ENCODE measurements at regions not wholly inside any gene's neighbourhood (a gene's known extent, or its start where the extent isn't known, plus 50 kb on each side); places are given as distances from the start of the nearest gene placed in this dataset.
"Not testable (repeated sequence)": the region's sequence is repeated elsewhere in the genome, so short reads cannot be mapped to it uniquely, and the experiment has no call there.

DNA sequence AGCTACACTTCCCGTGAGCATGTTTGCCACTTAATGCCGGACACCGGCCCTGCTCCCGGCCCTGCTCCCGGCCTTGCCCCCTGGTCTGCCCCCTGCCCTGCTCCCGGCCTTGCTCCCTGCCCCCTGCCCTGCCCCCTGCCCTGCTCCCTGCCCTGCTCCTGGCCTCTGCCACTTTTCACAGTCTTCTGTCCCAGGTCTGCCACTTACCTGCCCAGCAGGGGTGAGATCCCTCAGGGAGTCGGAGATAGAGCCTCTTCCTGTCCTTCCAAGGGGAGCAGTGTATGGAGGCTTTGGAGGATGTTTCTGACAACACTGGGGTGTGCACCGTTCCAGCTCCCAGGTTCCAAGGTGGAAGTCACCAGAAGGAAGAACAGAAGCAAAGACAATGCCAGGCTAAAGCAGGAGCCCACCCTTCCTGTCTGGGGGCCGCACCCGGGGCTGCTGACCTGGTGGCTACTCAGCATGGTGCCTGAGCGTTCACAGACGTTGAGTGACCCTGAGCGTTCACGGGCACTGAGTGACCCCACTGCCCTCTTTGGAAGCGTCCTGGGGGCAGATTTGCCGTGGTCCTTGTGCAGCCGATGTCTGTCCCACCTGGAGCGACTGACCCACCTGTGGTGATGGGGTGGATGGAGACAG lies 199.8 kb downstream of the DLL1 start:
- in situ Hi-C loops (cut with HindIII; ENCODE audit: low pct_unique_long_range_greater_than_20kb, low sequenced_read_pairs) = no loop called here
- no peak for DNase-seq (ENCODE audit: low read depth, low spot score)

DNA sequence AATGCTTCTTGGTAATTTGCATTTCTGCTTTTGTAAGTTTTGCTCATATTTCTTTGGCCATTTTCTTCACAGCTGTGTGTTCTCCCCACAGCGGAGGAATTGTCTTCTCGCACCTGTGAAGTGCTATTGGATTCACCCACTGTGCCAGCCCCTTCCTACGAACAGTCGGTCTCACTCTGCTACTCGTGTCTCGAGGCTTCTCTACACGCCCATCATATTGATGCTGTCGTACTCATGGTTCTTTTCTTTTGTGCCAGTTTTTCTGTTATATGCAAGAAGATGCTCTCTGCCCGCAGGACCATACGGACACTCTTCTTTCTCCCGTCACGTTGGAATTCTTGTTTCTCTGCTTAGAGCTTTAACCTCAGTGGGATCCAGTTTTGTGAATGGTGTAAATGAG lies 200.3 kb downstream of the DLL1 start:
- in situ Hi-C loops (cut with HindIII; ENCODE audit: low pct_unique_long_range_greater_than_20kb, low sequenced_read_pairs) = no loop called here
- DNase-seq (ENCODE audit: low read depth, low spot score) = no peak

DNA sequence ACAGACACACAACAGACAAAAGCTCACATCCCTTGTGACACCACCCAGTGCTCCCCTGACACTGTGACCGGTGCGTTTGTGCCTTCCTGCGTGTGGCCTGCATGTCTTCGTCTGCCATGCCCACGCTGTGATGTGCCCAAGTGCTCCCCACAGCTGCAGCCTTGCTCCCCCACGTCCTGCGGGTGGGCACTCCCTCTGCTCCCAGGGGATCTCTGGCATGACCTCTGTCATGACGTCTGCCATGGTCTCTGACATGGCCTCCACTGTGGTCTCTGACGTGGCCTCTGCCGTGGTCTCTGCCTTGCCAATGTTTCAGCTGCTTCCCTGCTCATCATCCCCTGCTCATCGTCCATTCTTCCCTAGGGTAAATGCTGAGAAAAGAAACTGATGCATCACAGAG lies 200.9 kb downstream of the DLL1 start:
- in situ Hi-C loops (cut with HindIII; ENCODE audit: low pct_unique_long_range_greater_than_20kb, low sequenced_read_pairs) = no loop called here
- no peak for DNase-seq (ENCODE audit: low read depth, low spot score)

- in situ Hi-C loops (cut with HindIII; ENCODE audit: low pct_unique_long_range_greater_than_20kb, low sequenced_read_pairs) = no loop called here
- DNase-seq (ENCODE audit: low read depth, low spot score) = no peak
Observed at GRCh38 chr6:170088582-170088955, 202.3 kb downstream of the DLL1 start.

GRCh38 chr6:170087941-170088581 lies 202.8 kb downstream of the DLL1 start:
- DNase-seq (ENCODE audit: low read depth, low spot score) = no peak
- in situ Hi-C loops (cut with HindIII; ENCODE audit: low pct_unique_long_range_greater_than_20kb, low sequenced_read_pairs) = no loop called here

- in situ Hi-C loops (cut with HindIII; ENCODE audit: low pct_unique_long_range_greater_than_20kb, low sequenced_read_pairs); DNase-seq (ENCODE audit: low read depth, low spot score): not testable (repeated sequence)
Observed at GRCh38 chr6:170087421-170087780, 203.5 kb downstream of the DLL1 start.

GRCh38 chr6:170086639-170087420 lies 204.0 kb downstream of the DLL1 start:
- in situ Hi-C loops (cut with HindIII; ENCODE audit: low pct_unique_long_range_greater_than_20kb, low sequenced_read_pairs) = no loop called here
- DNase-seq (ENCODE audit: low read depth, low spot score) = no peak

GRCh38 chr6:170085475-170086401 lies 205.1 kb downstream of the DLL1 start:
- DNase-seq (ENCODE audit: low read depth, low spot score) = no peak
- in situ Hi-C loops (cut with HindIII; ENCODE audit: low pct_unique_long_range_greater_than_20kb, low sequenced_read_pairs) = no loop called here

DNA sequence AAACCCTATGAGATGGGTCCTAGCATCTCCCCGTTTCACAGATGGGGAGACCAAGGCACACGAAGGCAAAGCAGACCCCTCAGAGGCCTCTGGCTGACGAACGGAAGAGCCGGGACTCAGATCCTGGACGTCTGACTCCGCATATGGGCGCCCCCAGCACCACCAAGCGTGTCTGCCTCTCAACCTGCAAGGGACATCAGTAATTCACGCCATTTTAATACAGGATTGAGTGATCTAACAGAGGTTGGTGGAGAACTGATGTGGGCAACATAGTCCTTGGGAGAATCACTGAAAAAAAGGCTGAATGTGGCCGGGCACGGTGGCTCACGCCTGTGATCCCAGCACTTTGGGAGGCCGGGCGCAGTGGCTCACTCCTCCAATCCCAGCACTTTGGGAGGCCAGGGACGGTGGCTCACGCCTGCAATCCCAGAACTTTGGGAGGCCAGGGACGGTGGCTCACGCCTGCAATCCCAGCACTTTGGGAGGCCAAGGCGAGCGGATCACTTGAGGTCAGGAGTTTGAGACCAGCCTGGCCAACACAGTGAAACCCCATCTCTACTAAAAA lies 206.6 kb downstream of the DLL1 start:
- DNase-seq (ENCODE audit: low read depth, low spot score) = no peak
- in situ Hi-C loops (cut with HindIII; ENCODE audit: low pct_unique_long_range_greater_than_20kb, low sequenced_read_pairs) = no loop called here

DNA sequence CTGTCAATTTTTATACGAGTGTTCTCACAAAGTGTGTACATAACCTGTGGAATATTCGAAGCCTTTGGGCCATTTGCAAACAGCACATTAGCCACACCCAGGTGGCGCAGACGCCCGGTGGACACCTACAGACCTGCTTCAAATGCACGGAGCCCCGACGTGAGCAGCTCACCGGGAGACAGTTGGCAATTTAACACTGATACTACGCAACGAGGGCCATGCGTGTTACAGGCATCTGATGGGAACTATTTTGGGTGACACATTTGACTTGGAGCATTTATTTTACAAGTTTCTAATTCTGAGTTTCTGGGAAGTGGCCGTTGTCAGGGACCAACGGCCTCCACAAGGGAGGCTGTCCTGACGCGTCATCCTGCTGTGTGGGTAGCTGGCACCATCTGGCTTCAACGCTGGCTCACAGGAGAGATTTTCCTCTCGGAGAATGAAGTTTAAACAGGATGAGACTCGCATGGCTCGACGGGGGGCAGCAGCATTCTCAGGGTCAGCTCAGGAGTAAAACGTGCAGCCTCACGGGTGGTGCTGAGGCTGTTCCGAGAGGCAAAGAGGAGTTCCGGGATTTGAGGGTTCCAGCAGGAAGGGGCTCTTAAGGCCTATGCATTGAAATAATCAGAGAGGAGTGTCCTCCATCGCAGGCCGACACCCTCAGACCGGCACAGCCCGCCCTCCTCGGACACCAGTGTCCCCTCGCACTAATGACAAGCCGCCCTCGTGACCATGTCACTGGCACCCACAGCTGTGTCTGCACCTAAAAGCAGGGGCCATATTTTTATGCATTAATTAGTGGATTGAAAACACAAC lies 207.4 kb downstream of the DLL1 start:
- no peak for DNase-seq (ENCODE audit: low read depth, low spot score)

DNA sequence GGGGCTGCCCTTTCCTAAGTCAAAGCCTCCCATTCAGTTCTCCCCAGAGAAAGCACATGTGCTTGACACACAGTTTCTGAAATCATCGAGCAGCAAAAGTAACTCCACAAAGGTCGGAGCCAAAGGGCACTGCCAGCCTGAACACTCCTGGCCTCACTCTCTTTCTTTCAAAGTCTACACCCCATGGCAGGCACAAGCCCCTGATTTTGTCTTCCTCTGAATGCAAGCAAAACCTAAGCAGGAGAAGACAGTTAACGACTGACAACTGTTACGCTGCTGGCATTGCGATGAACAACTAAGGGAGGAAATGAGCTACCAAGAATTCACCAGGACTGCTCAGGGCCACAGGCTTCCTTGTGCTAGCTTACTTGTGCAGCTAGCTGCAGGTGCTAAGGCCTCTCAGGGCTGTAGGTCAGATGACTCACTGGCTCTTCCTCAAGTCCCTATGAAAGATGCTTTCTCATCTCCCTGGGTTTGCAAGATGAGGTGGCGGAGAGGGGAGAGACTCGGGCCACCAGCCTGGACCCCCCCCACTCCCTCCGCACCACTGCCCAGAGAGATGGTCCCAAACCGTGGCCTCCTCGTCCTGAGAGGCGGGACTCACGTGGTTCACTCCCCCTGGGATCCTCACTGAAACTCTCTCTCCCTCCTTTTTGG lies 208.2 kb downstream of the DLL1 start:
- in situ Hi-C loops (cut with HindIII; ENCODE audit: low pct_unique_long_range_greater_than_20kb, low sequenced_read_pairs) = no loop called here
- peak; percentile 3 for DNase-seq (ENCODE audit: low read depth, low spot score)

More for the DNA sequence above, 207.4 kb downstream of the DLL1 start:
- in situ Hi-C loops (cut with HindIII; ENCODE audit: low pct_unique_long_range_greater_than_20kb, low sequenced_read_pairs) = no loop called here

GRCh38 chr6:170082067-170082466 lies 208.8 kb downstream of the DLL1 start:
- DNase-seq (ENCODE audit: low read depth, low spot score) = no peak
- in situ Hi-C loops (cut with HindIII; ENCODE audit: low pct_unique_long_range_greater_than_20kb, low sequenced_read_pairs) = no loop called here

- no peak for DNase-seq (ENCODE audit: low read depth, low spot score)
- in situ Hi-C loops (cut with HindIII; ENCODE audit: low pct_unique_long_range_greater_than_20kb, low sequenced_read_pairs) = no loop called here
Observed at GRCh38 chr6:170081556-170081955, 209.3 kb downstream of the DLL1 start.

DNA sequence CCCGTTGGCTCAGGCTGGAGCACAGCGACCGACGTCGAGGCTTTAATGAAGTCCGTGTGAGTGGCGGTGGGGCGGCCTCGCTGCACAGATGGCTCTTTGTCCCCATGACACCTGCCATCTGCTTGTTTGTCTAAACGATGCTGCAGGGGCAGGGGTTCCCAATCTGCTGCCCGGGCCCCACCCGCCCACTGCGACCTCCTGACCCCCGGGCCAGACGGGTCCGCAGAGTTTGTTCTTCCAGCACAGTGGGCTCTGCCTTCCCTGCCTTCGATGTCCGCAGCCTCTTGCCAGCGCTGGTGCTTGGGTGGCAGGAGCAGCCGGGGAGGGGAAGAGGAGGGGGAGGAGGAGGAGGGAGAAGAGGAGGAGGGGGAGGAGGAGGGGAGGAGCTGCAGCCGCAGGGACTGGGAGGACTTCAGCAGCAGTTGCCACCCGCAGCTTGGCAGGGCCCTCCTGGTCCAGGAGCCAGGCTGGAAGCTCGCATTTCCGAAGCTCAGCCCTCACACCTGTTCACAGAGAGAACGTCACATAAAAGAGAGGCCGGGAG lies 210.0 kb downstream of the DLL1 start:
- in situ Hi-C loops (cut with HindIII; ENCODE audit: low pct_unique_long_range_greater_than_20kb, low sequenced_read_pairs) = no loop called here

DNA sequence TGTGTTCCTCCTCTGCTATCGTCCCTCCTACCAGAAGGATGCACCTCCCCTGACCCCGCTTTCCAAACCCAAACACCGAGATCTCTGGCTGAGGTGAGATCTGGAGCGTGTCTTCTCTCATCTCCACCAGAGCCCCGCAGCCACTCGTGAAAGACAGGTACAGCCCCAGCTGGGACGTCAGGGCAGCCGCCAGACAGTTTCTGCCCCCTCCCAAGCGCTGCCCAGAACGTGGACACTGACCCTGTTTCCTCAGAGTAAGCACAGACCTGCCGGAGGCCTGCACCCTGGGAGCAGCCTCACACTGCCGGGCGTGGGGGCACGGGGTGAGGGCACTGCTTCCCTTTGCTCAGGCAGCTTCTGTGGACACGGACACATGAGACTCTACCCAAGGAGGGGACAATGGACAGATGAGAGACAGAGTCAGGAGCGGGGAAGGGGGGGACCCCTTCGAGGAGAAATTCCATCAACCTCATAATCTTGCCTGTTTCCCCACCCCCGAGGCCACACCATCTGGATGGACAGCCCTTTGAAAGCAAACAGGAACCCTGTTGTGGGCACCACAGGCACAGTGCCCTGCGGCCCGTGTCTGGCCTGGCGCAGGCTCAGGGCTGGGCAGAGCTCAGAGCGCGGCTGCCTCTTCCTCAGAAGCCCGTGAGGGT lies 210.6 kb downstream of the DLL1 start:
- in situ Hi-C loops (cut with HindIII; ENCODE audit: low pct_unique_long_range_greater_than_20kb, low sequenced_read_pairs) = no loop called here
- DNase-seq (ENCODE audit: low read depth, low spot score) = no peak

More for the DNA sequence above, 210.0 kb downstream of the DLL1 start:
- DNase-seq (ENCODE audit: low read depth, low spot score) = no peak

Measured in SK-MEL-5 (cell line).